ENCODE measurements at regions not wholly inside any gene's neighbourhood (a gene's known extent, or its start where the extent isn't known, plus 50 kb on each side); places are given as distances from the start of the nearest gene placed in this dataset.

DNA sequence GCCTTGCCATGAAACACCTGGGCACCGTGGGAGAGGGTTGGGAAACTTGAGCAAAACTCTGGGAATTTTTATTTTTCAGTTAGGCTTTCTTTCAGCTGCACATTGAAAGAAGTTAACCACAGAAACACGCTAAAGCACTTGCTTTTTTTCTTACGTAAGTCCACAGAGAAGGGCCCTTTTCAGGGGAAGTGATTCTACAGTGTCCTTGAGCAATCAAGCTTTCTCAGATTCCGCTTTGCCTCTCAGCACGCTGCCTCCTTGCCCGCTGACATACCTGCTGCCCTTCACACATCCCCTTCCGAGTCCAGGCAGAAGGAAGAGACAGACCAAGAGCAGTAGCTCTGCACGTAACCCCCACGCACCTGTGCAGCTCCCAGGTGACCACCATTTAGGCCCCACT, 135.5 kb upstream of the MYT1L start:
- TF ChIP-seq, protein P1, sequence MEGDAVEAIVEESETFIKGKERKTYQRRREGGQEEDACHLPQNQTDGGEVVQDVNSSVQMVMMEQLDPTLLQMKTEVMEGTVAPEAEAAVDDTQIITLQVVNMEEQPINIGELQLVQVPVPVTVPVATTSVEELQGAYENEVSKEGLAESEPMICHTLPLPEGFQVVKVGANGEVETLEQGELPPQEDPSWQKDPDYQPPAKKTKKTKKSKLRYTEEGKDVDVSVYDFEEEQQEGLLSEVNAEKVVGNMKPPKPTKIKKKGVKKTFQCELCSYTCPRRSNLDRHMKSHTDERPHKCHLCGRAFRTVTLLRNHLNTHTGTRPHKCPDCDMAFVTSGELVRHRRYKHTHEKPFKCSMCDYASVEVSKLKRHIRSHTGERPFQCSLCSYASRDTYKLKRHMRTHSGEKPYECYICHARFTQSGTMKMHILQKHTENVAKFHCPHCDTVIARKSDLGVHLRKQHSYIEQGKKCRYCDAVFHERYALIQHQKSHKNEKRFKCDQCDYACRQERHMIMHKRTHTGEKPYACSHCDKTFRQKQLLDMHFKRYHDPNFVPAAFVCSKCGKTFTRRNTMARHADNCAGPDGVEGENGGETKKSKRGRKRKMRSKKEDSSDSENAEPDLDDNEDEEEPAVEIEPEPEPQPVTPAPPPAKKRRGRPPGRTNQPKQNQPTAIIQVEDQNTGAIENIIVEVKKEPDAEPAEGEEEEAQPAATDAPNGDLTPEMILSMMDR (IDR thresholded peaks at IDR 0.05; ENCODE audit: low read length) = no peak
- no peak for TF ChIP-seq EZH2 (IDR thresholded peaks at IDR 0.05; ENCODE audit: borderline replicate concordance, low read length)
